CD4-positive, alpha-beta T cell treated with Interferon alpha-2 for 1 hour (primary cell): ENCODE measurements at regions not wholly inside any gene's neighbourhood (a gene's known extent, or its start where the extent isn't known, plus 50 kb on each side); places are given as distances from the start of the nearest gene placed in this dataset.
"Not testable (repeated sequence)": the region's sequence is repeated elsewhere in the genome, so short reads cannot be mapped to it uniquely, and the experiment has no call there.

Source experiments
- DNase-seq, 2 donors: peaks; one replicate each; pipeline ENCODE4 v3.0.0-alpha.2; 2020 to 2022

DNA sequence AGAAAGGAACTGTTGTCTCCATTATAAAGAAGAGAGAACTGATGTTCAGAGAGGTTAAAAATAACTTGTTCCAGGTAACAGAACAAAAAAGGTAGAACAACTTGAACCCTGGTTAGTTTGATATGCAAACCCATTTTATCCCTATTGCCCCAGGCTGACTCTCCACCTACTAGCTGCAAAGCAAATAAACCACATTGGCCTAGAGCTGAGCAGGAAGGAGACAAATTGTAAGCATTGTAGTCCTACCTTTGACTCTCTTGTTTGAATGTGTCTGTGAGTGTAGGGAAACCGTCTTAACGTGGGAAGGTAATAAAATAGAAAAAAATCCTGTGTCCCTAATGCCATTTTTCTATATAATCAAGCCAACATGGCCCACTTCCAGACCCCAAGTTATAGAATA is 126.4 kb downstream of the CCER1 start:
- DNase-seq: no peak

- DNase-seq: no peak
These were observed 127.4 kb downstream of the CCER1 start for GRCh38 chr12:90827567-90827966.

- no peak for DNase-seq
These were observed 128.9 kb downstream of the CCER1 start for GRCh38 chr12:90826036-90826435.

DNA sequence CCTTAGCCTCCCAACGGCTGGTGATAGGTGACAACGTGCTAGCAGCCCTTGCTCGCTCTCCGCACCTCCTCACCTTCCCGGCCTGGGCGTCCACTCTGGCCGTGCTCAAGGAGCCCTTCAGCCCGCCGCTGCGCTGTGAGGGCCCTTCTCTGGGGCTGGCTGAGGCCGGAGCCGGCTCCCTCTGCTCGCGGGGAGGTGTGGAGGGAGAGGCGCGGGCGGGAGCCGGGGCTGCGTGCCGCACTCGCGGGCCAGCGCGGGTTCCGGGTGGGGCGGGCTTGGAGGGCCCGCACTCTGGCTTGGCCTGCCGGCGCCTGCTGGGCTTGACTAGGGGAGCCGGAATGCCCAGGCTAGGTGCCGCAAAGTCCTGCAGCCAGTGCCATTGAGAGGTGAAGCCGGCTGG is 131.1 kb downstream of the CCER1 start:
- no peak for DNase-seq

- DNase-seq: no peak
These were observed 135.3 kb downstream of the CCER1 start for GRCh38 chr12:90819709-90820108.

DNA sequence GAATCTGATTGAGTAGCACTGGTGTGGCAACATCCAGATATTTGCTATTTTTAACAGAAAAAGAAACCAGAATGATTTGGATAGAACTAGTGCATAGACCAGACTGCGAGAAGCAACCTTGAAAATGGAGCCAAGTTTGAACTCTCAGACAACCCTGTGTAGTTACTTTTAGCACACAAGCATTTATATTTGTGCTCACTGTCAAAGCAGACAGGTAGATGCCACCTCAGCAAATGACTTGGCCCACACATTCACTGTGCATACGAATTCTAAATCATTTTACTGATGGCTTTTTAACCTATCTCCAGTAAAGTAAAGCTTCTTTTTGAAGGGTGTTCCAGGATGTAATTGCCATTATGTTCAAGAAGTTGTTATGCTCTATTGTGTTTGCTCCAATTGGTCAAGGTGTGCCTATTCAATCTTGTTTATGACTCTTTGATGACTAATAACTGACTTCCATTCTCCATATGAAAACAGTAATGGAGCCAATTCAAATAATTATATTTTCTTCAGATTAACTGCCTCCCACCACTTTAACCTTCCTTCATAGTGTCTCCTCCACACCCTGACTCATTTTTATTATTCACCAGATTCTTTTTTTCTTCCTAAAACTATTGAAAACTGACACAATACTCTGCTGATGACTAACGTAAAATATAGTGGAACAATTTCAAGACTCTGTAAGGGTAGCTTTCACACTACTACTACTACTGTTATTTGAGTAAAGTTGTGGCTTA is 138.5 kb downstream of the CCER1 start:
- no peak for DNase-seq

GRCh38 chr12:90809940-90810339 is 145.0 kb downstream of the CCER1 start:
- DNase-seq: no peak

GRCh38 chr12:90808568-90808967 is 146.4 kb downstream of the CCER1 start:
- DNase-seq: no peak

GRCh38 chr12:90802727-90803126 is 152.2 kb downstream of the CCER1 start:
- DNase-seq: no peak

DNA sequence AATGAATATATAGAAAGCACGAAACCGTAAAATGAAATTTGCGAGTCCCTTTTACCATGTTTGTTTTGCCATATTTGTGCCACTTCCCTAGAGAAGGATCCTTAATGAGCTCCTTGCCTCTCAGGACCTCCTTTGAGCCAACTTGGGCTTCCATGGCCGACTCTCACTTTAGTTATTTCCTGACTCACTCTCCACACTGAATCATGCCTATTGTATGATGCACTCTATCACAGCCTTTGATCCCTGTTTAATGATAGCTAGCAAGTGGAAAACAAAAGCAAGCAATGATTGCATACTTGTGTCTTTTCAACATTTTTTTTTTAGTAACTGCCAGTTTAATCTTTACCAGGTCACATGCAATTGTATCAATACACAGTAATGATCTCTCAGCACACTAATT is 153.2 kb downstream of the CCER1 start:
- no peak for DNase-seq

DNA sequence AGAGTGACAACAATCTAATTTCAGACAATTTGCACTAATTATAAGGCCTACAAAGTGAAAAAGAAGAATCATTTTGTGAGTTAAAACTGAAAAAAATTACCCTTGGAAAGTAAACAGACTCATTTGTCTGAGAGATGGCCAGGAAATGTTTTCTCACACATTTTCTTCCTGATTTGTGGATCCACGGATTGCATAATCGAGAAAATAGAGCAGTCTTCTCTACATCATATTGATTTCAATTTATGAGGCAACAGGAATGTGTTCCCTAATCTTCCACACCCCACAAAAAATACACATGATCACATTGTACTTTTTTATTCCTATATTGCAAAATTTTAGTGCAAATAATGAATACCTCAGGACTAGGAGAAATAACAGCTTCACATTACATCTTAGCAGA is 160.8 kb downstream of the CCER1 start:
- no peak for DNase-seq

- not testable (repeated sequence) for DNase-seq
These were observed 162.3 kb downstream of the CCER1 start for GRCh38 chr12:90792718-90793117.

GRCh38 chr12:90791445-90791844 is 163.5 kb downstream of the CCER1 start:
- DNase-seq: no peak

GRCh38 chr12:90790747-90791146 is 164.2 kb downstream of the CCER1 start:
- DNase-seq: no peak

DNA sequence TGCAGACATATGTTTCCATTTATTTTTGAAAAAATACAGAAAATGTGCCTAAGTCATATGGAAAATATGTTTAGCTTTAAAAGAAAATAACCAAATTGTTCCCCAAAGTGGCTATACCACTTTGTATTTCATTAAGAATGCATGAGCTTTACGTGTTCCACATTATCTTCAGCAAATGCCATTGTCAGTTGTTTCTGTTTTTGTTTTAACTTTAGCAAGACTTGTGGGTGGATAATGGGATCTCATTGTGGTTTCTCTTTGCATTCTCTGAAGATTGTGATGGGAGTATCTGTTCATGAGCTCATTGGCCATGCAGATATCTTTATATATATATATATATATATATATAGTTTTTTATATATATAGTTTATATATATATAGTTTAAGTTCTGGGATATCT is 181.5 kb downstream of the CCER1 start:
- DNase-seq: no peak

DNA sequence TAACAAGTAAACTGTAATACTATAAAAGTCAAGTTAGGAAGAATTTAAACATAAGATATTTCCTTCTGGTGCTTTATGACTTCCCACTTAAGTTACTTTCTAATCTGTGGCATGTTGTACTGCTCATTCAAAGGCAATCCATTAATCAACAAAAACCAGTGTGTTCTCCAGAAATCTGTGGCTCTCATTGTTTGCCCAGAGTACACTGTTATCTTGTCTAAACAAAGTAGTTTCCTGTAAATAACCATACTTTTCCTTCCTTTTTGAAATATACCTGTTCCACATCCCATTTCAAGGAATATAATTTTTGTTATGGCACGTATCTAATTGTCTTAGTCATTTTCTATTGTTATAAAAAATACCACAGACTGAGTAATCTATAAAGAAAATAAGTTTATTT is 184.1 kb downstream of the CCER1 start:
- no peak for DNase-seq

- DNase-seq: no peak
These were observed 197.0 kb downstream of the CCER1 start for GRCh38 chr12:90757957-90758356.

- no peak for DNase-seq
These were observed 209.8 kb downstream of the CCER1 start for GRCh38 chr12:90745211-90745610.

DNA sequence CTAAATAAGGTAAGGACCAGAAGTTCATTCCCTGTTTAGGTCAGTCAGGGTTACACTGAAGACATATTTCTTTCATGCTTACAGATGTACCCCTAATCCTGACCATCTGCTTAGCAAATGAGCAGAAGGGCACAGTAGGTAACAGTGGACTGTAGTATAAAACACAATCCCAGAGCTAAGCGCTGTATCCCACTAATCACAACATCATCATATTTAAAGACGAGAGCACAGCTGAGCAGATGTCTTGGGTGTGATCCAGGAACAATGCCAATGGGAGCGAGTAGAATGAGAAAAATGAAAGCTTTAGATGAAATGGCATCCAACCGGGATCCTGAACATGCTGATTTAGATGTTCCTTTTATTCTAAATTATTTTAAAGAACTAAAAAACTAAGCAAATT is 213.4 kb downstream of the CCER1 start:
- DNase-seq: no peak

GRCh38 chr12:90729736-90730135 is 225.2 kb downstream of the CCER1 start:
- no peak for DNase-seq

- no peak for DNase-seq
These were observed 242.3 kb downstream of the CCER1 start for GRCh38 chr12:90712671-90713070.

GRCh38 chr12:90710711-90711110 is 244.3 kb downstream of the CCER1 start:
- DNase-seq: no peak

GRCh38 chr12:90706036-90706435 is 248.9 kb downstream of the CCER1 start:
- DNase-seq: no peak

GRCh38 chr12:90695415-90695814 is 259.6 kb downstream of the CCER1 start:
- DNase-seq: no peak

GRCh38 chr12:90690120-90690519 is 264.9 kb downstream of the CCER1 start:
- DNase-seq: no peak
